ENCODE measurements at regions not wholly inside any gene's neighbourhood (a gene's known extent, or its start where the extent isn't known, plus 50 kb on each side); places are given as distances from the start of the nearest gene placed in this dataset.

- no peak for FAIRE-seq
These were observed 68.8 kb upstream of the CIBAR2 start for GRCh38 chr16:85180827-85181738.

GRCh38 chr16:85181739-85182129, 69.5 kb upstream of the CIBAR2 start:
- TF ChIP-seq CTCF (IDR thresholded peaks at IDR 0.05; ENCODE audit: insufficient read depth, low read length, severe bottlenecking), result no peak
- H3K27me3 ChIP-seq (ENCODE audit: control insufficient read depth, insufficient read depth, low read length), result no peaks in the 10 kb centered on the region
- no peak overlapping the region for H3K4me3 ChIP-seq (ENCODE audit: low read depth, low read length)
- no peak for DNase-seq (ENCODE audit: low read depth)
- H3K36me3 ChIP-seq (ENCODE audit: control insufficient read depth, insufficient read depth, low read length), result no peaks in the 10 kb centered on the region
- FAIRE-seq, result no peak

More at GRCh38 chr16:85180827-85181738, 68.8 kb upstream of the CIBAR2 start:
- Histone ChIP-seq H3K36me3 (ENCODE audit: control insufficient read depth, insufficient read depth, low read length) (no peaks in the 10 kb centered on the region), H3K27me3 (ENCODE audit: control insufficient read depth, insufficient read depth, low read length) (no peaks in the 10 kb centered on the region), H3K4me3 (ENCODE audit: low read depth, low read length) (no peak overlapping the region)
- no peak for TF ChIP-seq CTCF (IDR thresholded peaks at IDR 0.05; ENCODE audit: insufficient read depth, low read length, severe bottlenecking)
- no peak for DNase-seq (ENCODE audit: low read depth)

DNA sequence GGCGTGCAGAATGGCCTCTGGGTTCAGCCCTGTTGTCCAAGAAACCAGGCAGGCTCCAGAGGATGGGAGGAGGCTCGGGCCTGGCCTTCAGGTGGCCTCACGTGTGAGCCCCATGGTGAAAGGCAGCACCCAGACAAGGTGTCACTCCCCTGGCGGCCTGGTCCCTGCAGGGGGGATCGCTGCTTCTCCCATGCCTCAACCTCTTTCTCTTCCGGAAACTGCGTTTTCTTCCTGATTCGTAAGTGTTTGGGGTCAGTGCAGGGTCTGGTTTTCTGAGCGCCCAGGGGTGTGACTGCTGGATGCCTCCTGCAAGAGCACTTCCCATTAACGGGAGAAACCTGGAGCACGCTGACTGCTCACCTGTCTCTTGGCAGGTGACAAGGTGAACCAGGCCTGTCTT, 70.0 kb upstream of the CIBAR2 start:
- H3K27me3 ChIP-seq (ENCODE audit: control insufficient read depth, insufficient read depth, low read length), result no peaks in the 10 kb centered on the region
- no peak for TF ChIP-seq CTCF (IDR thresholded peaks at IDR 0.05; ENCODE audit: insufficient read depth, low read length, severe bottlenecking)
- H3K36me3 ChIP-seq (ENCODE audit: control insufficient read depth, insufficient read depth, low read length), result no peaks in the 10 kb centered on the region
- FAIRE-seq (peak; percentile 18), DNase-seq (ENCODE audit: low read depth) (no peak)
- H3K4me3 ChIP-seq (ENCODE audit: low read depth, low read length), result no peak overlapping the region

DNA sequence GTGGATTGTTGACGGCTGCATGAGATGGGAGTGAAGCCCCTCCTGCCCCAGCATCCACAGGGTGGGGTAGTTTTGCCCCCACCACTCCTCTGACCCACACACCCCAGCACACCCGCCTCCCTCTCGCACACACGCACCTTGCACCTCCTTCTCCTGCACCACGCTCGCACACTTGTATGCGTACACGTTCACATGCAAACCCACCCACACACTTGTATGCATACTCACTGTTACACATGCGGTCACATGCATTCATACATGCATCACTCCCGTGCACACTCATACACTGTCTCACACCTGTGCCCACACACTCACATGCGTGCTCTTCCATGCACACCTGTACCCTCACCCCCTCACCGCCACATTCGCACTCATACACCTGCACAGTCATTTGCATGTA, 70.5 kb upstream of the CIBAR2 start:
- Histone ChIP-seq H3K36me3 (ENCODE audit: control insufficient read depth, insufficient read depth, low read length) (no peaks in the 10 kb centered on the region), H3K27me3 (ENCODE audit: control insufficient read depth, insufficient read depth, low read length) (no peaks in the 10 kb centered on the region), H3K4me3 (ENCODE audit: low read depth, low read length) (no peak overlapping the region)
- TF ChIP-seq CTCF (IDR thresholded peaks at IDR 0.05; ENCODE audit: insufficient read depth, low read length, severe bottlenecking), result no peak
- FAIRE-seq, result no peak
- no peak for DNase-seq (ENCODE audit: low read depth)

DNA sequence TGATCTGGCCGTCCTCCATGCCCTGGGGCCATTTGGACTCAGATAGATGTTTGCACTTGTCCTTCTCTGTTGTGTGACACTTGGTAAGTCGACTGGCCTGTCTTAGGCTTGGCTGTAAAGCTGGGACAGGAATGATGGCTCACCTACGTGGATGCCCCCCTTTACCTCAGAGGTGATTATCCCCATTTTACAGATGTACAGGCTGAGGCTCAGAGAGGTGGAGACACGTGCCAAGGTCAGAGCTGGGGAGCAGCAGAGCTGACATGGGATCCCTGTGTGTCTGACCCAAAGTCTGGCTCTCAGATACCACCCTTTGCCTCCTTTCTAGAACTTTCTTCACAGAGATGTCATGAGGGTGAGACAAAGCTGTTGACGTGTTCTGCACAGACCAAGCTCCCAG, 71.3 kb upstream of the CIBAR2 start:
- H3K36me3 ChIP-seq (ENCODE audit: control insufficient read depth, insufficient read depth, low read length), result no peaks in the 10 kb centered on the region
- no peak for TF ChIP-seq CTCF (IDR thresholded peaks at IDR 0.05; ENCODE audit: insufficient read depth, low read length, severe bottlenecking)
- FAIRE-seq (no peak), DNase-seq (ENCODE audit: low read depth) (no peak)
- no peaks in the 10 kb centered on the region for H3K27me3 ChIP-seq (ENCODE audit: control insufficient read depth, insufficient read depth, low read length)
- no peak overlapping the region for H3K4me3 ChIP-seq (ENCODE audit: low read depth, low read length)

Data from bronchial epithelial cell (primary cell).